ENCODE measurements at regions not wholly inside any gene's neighbourhood (a gene's known extent, or its start where the extent isn't known, plus 50 kb on each side); places are given as distances from the start of the nearest gene placed in this dataset.

DNA sequence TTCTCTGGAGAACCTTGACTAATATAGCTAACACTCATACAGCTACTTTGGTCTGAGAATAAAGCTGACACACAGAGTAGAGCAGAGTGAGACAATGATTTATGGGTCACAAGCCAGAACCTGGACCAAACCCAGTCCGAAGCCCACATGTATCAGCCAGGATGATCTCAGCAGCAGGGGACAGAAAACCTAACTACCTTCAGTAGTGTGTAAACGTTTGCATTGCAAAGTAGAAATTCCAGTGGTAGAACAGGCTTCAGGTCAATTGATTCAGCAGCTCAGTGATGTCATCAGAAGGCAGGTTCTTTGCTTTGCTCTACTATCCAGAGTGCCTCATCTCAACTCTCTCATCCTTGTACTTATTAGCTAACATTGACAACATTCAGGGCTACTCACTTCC, 62.5 kb upstream of the PALS2 start:
- TF ChIP-seq, protein P1, sequence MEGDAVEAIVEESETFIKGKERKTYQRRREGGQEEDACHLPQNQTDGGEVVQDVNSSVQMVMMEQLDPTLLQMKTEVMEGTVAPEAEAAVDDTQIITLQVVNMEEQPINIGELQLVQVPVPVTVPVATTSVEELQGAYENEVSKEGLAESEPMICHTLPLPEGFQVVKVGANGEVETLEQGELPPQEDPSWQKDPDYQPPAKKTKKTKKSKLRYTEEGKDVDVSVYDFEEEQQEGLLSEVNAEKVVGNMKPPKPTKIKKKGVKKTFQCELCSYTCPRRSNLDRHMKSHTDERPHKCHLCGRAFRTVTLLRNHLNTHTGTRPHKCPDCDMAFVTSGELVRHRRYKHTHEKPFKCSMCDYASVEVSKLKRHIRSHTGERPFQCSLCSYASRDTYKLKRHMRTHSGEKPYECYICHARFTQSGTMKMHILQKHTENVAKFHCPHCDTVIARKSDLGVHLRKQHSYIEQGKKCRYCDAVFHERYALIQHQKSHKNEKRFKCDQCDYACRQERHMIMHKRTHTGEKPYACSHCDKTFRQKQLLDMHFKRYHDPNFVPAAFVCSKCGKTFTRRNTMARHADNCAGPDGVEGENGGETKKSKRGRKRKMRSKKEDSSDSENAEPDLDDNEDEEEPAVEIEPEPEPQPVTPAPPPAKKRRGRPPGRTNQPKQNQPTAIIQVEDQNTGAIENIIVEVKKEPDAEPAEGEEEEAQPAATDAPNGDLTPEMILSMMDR (IDR thresholded peaks at IDR 0.05; ENCODE audit: unreplicated experiment): no peak
- Mint-ChIP-seq H3K36me3 (ENCODE audit: low read depth, unreplicated experiment) (no peaks in the 10 kb centered on the region), H3K4me1 (ENCODE audit: unreplicated experiment) (peaks cover 3% of the 10 kb centered on the region), H3K27me3 (ENCODE audit: unreplicated experiment) (peaks cover 4% of the 10 kb centered on the region), H3K27ac (ENCODE audit: unreplicated experiment) (no peak overlapping the region), H3K4me3 (ENCODE audit: unreplicated experiment) (no peak overlapping the region), H3K9me3 (ENCODE audit: unreplicated experiment) (no peaks in the 10 kb centered on the region)
- DNase-seq (ENCODE audit: low spot score): no peak

DNA sequence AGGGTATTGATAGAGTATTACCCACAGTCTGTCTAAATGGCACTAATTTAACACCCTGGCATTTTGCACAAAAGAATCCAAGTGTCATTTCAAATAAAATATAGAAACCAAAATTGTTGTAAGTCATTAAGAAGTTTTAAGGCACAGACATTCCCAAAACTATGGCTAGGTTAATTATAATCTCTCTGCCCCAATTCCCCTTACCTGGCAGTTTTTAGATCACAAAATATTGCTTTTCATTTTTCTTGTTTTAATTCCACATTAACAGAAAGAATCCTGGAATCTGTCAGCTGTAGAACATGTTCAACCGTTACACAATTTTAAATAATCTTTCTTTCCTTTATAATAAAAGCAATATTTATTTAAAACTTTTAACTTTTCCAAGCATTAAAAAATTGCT, 56.1 kb upstream of the PALS2 start:
- TF ChIP-seq, protein P1 (IDR thresholded peaks at IDR 0.05; ENCODE audit: unreplicated experiment): no peak
- peaks cover 3% of the 10 kb centered on the region for H3K4me1 Mint-ChIP-seq (ENCODE audit: unreplicated experiment)
- no peak for DNase-seq (ENCODE audit: low spot score)
- H3K27me3 Mint-ChIP-seq (ENCODE audit: unreplicated experiment): peaks cover 3% of the 10 kb centered on the region
- H3K36me3 Mint-ChIP-seq (ENCODE audit: low read depth, unreplicated experiment): no peaks in the 10 kb centered on the region
- H3K9me3 Mint-ChIP-seq (ENCODE audit: unreplicated experiment): no peaks in the 10 kb centered on the region
- no peak overlapping the region for H3K27ac Mint-ChIP-seq (ENCODE audit: unreplicated experiment)
- H3K4me3 Mint-ChIP-seq (ENCODE audit: unreplicated experiment): no peak overlapping the region

DNA sequence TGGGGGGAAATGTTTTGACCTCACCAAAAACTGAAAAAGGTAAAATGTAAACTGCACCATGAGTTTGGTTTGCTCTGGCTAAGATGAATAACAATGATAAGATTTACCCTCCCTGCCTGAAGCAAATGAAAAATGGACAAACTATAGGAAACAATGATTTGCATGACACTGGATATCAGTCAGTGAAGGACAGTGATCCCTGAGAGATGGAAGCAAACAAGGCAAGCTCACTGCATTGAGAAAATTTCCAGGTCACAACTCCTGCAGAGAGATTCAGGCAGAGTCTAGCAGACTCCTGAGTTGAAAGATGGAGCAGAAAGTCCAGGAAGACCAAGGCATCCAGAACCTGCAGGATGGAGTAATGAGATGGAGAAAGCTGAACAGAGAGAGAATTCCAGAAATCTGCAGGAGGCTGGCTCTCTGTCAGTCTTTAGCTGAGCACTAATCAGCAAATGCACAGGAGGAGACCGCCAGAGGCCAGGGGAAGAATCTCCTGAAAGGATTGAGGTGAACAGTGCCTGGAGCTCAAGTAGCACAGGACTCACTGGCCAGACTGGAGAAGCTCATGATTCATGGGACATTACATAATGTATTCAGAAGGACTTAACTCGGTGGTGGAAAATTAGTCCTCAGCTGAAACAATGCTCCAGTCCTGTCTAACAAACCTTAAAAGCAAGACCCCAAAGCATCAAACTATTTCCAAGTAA, 51.2 kb upstream of the PALS2 start:
- DNase-seq (ENCODE audit: low spot score): no peak

More for the DNA sequence above, 51.2 kb upstream of the PALS2 start:
- TF ChIP-seq, protein P1 (IDR thresholded peaks at IDR 0.05; ENCODE audit: unreplicated experiment): no peak
- H3K9me3 Mint-ChIP-seq (ENCODE audit: unreplicated experiment): no peaks in the 10 kb centered on the region
- no peak overlapping the region for H3K27ac Mint-ChIP-seq (ENCODE audit: unreplicated experiment)
- H3K27me3 Mint-ChIP-seq (ENCODE audit: unreplicated experiment): peaks cover 2% of the 10 kb centered on the region
- H3K4me1 Mint-ChIP-seq (ENCODE audit: unreplicated experiment): no peaks in the 10 kb centered on the region
- H3K4me3 Mint-ChIP-seq (ENCODE audit: unreplicated experiment): no peak overlapping the region
- no peaks in the 10 kb centered on the region for H3K36me3 Mint-ChIP-seq (ENCODE audit: low read depth, unreplicated experiment)
